Testis (tissue), 2 donors: ENCODE measurements at regions not wholly inside any gene's neighbourhood (a gene's known extent, or its start where the extent isn't known, plus 50 kb on each side); places are given as distances from the start of the nearest gene placed in this dataset.

ENCODE experiments used
- CTCF ChIP-seq, 3 experiments: fragments of 450-650 bp in 2 of 3; fragments of 200-600 bp in 1 of 3; sonication (generic) in 1 of 3; IDR thresholded peaks; one replicate each; pipeline ENCODE4 v1.5.1; 2016 to 2019; ENCODE audit warnings: antibody characterized with exemption in 3 of 3, mild to moderate bottlenecking in 2 of 3, moderate library complexity in 1 of 3
- POLR2A ChIP-seq: fragments of 450-650 bp; IDR thresholded peaks from one replicate; pipeline ENCODE4 v1.6.1; 2017; ENCODE audit warnings: antibody characterized with exemption, mild to moderate bottlenecking, moderate library complexity

GRCh38 chr6:90941885-90942284 is 355.0 kb upstream of the MAP3K7 start:
- no peak for TF ChIP-seq CTCF (IDR thresholded peaks at IDR 0.05)
- TF ChIP-seq POLR2A: no peak
